Neural progenitor cell (in vitro differentiated cells): ENCODE measurements at regions not wholly inside any gene's neighbourhood (a gene's known extent, or its start where the extent isn't known, plus 50 kb on each side); places are given as distances from the start of the nearest gene placed in this dataset.

Experiments
- DNase-seq: peaks from one replicate; pipeline ENCODE4 v3.0.0-alpha.2; 2016; ENCODE audit warnings: low spot score
- H2AFZ ChIP-seq: fragments of 200-600 bp; sonication (generic); replicated peaks from 2 replicates; pipeline ENCODE4 v1.6.1; 2016; ENCODE audit warnings: antibody characterized with exemption
- H3F3A ChIP-seq: fragments of 200-600 bp; sonication (generic); 2 replicates; pipeline ENCODE4 v1.6.1; 2016; ENCODE audit warnings: antibody characterized with exemption, low read depth
- H3K27ac ChIP-seq: fragments of 200-600 bp; sonication (generic); 2 replicates; pipeline ENCODE4 v1.5.1; 2016; ENCODE audit warnings: mild to moderate bottlenecking
- H3K27me3 ChIP-seq: fragments of 200-600 bp; sonication (generic); 2 replicates; pipeline ENCODE4 v1.6.1; 2016; ENCODE audit warnings: mild to moderate bottlenecking, moderate library complexity
- H3K36me3 ChIP-seq: fragments of 200-600 bp; sonication (generic); 2 replicates; pipeline ENCODE4 v1.5.1; 2016
- H3K4me1 ChIP-seq: fragments of 200-600 bp; sonication (generic); 2 replicates; pipeline ENCODE4 v1.6.1; 2016; ENCODE audit warnings: mixed run types
- H3K4me2 ChIP-seq: fragments of 200-600 bp; sonication (generic); 2 replicates; pipeline ENCODE4 v1.6.1; 2016
- H3K4me3 ChIP-seq: fragments of 200-600 bp; sonication (generic); 2 replicates; pipeline ENCODE4 v1.5.1; 2016
- H3K79me2 ChIP-seq: fragments of 200-600 bp; sonication (generic); 2 replicates; pipeline ENCODE4 v1.6.1; 2016; ENCODE audit warnings: low read depth
- H3K9ac ChIP-seq: fragments of 200-600 bp; sonication (generic); 2 replicates; pipeline ENCODE4 v1.6.1; 2016
- H3K9me3 ChIP-seq: fragments of 200-600 bp; sonication (generic); 2 replicates; pipeline ENCODE4 v1.5.1; 2016; ENCODE audit warnings: low read depth
- H4K20me1 ChIP-seq: fragments of 200-600 bp; sonication (generic); 2 replicates; pipeline ENCODE4 v1.6.1; 2016; ENCODE audit warnings: low read depth
- H3K27ac Mint-ChIP-seq: 3 replicates; pipeline ENCODE4 v1.8.0; 2021; ENCODE audit warnings: mixed read lengths
- H3K27me3 Mint-ChIP-seq: 2 replicates; pipeline ENCODE4 v1.8.0; 2022; ENCODE audit warnings: low read depth, mild to moderate bottlenecking, inconsistent platforms, moderate library complexity, mixed read lengths; ENCODE audit not compliant: insufficient read depth
- H3K36me3 Mint-ChIP-seq: 3 replicates; pipeline ENCODE4 v1.8.0; 2021; ENCODE audit warnings: mixed read lengths
- H3K4me1 Mint-ChIP-seq: 3 replicates; pipeline ENCODE4 v1.8.0; 2021; ENCODE audit warnings: mixed read lengths
- H3K4me3 Mint-ChIP-seq: 3 replicates; pipeline ENCODE4 v1.8.0; 2021; ENCODE audit warnings: mild to moderate bottlenecking, moderate library complexity, mixed read lengths
- H3K9me3 Mint-ChIP-seq: 3 replicates; pipeline ENCODE4 v1.8.0; 2020; ENCODE audit warnings: mixed read lengths
- CTCF ChIP-seq: fragments of 200-600 bp; sonication (generic); IDR thresholded peaks from 2 replicates; pipeline ENCODE4 v1.5.1; 2017; ENCODE audit warnings: antibody characterized with exemption, mild to moderate bottlenecking
- EZH2 ChIP-seq: fragments of 200-600 bp; sonication (generic); IDR thresholded peaks from 2 replicates; pipeline ENCODE4 v1.6.1; 2017; ENCODE audit warnings: antibody characterized with exemption, mild to moderate bottlenecking, moderate library complexity
- EZH2phosphoT487 ChIP-seq: fragments of 200-600 bp; sonication (generic); IDR thresholded peaks from 2 replicates; pipeline ENCODE4 v1.6.1; 2017; ENCODE audit warnings: antibody characterized with exemption

GRCh38 chr18:23377669-23378301 is 75.3 kb upstream of the RIOK3 start:
- H3K36me3 ChIP-seq = no peaks in the 10 kb centered on the region
- H3K4me3 ChIP-seq = no peak overlapping the region
- no peak overlapping the region for H3K4me2 ChIP-seq
- no peaks in the 10 kb centered on the region for H3F3A ChIP-seq
- Mint-ChIP-seq H3K4me1 (peaks cover 4% of the 10 kb centered on the region), H3K4me3 (no peak overlapping the region), H3K27me3 (peaks cover 2% of the 10 kb centered on the region), H3K9me3 (no peaks in the 10 kb centered on the region), H3K27ac (no peak overlapping the region), H3K36me3 (peaks cover 2% of the 10 kb centered on the region)
- H3K9me3 ChIP-seq = no peaks in the 10 kb centered on the region
- no peak overlapping the region for H2AFZ ChIP-seq
- no peak for DNase-seq
- no peak overlapping the region for H3K27ac ChIP-seq
- H4K20me1 ChIP-seq = no peaks in the 10 kb centered on the region
- no peaks in the 10 kb centered on the region for H3K27me3 ChIP-seq
- no peak for TF ChIP-seq EZH2phosphoT487
- TF ChIP-seq EZH2 = no peak
- no peak for TF ChIP-seq CTCF
- H3K9ac ChIP-seq = no peak overlapping the region
- no peaks in the 10 kb centered on the region for H3K4me1 ChIP-seq
- H3K79me2 ChIP-seq = no peaks in the 10 kb centered on the region

DNA sequence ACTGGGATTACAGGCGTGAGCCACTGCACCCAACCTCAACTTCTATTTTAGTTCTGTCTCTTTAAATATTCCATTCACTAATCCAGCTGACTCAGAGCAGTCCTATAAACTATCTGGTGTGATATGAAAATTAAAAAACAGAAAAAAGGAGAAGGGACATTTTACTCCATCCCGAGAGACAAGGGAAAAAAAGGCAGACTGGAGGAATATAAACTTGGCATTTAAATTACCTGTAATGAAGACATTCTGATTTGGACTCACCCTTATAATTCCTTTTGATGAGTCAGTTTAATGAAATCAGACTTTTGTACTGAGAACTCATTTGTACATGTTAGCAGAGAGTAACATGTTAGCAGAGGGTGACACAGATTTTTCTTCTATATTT is 74.8 kb upstream of the RIOK3 start:
- Mint-ChIP-seq H3K27ac (no peak overlapping the region), H3K4me1 (peaks cover 4% of the 10 kb centered on the region), H3K36me3 (peaks cover 3% of the 10 kb centered on the region), H3K4me3 (no peak overlapping the region), H3K9me3 (no peaks in the 10 kb centered on the region), H3K27me3 (peaks cover 2% of the 10 kb centered on the region)
- no peak overlapping the region for H3K4me3 ChIP-seq
- H3K4me2 ChIP-seq = no peak overlapping the region
- no peaks in the 10 kb centered on the region for H3K79me2 ChIP-seq
- H3K27ac ChIP-seq = no peak overlapping the region
- no peak for TF ChIP-seq EZH2
- no peak for TF ChIP-seq EZH2phosphoT487
- TF ChIP-seq CTCF = no peak
- H3K4me1 ChIP-seq = no peaks in the 10 kb centered on the region
- no peaks in the 10 kb centered on the region for H3F3A ChIP-seq
- no peaks in the 10 kb centered on the region for H3K36me3 ChIP-seq
- DNase-seq = no peak
- no peak overlapping the region for H3K9ac ChIP-seq
- H4K20me1 ChIP-seq = no peaks in the 10 kb centered on the region
- H3K9me3 ChIP-seq = no peaks in the 10 kb centered on the region
- no peaks in the 10 kb centered on the region for H3K27me3 ChIP-seq
- H2AFZ ChIP-seq = no peak overlapping the region

- no peak for TF ChIP-seq EZH2
- TF ChIP-seq CTCF = no peak
- TF ChIP-seq EZH2phosphoT487 = no peak
- Histone ChIP-seq H2AFZ (no peak overlapping the region), H3K4me2 (no peak overlapping the region), H3K27me3 (no peaks in the 10 kb centered on the region), H3K4me3 (no peak overlapping the region), H3K36me3 (no peaks in the 10 kb centered on the region), H4K20me1 (no peaks in the 10 kb centered on the region), H3F3A (no peaks in the 10 kb centered on the region), H3K79me2 (no peaks in the 10 kb centered on the region), H3K27ac (no peak overlapping the region), H3K4me1 (no peaks in the 10 kb centered on the region), H3K9ac (no peak overlapping the region), H3K9me3 (no peaks in the 10 kb centered on the region)
- Mint-ChIP-seq H3K9me3 (no peaks in the 10 kb centered on the region), H3K27me3 (no peaks in the 10 kb centered on the region), H3K27ac (no peak overlapping the region), H3K4me3 (no peak overlapping the region), H3K4me1 (peaks cover 4% of the 10 kb centered on the region), H3K36me3 (peaks cover 8% of the 10 kb centered on the region)
- no peak for DNase-seq
Measured at GRCh38 chr18:23380001-23380550, 73.0 kb upstream of the RIOK3 start.
